Activated CD8-positive, alpha-beta memory T cell treated with anti-CD3 and anti-CD28 coated beads, Interleukin-2, amount 50 U/mL, for 1 hour (primary cell): ENCODE measurements at regions not wholly inside any gene's neighbourhood (a gene's known extent, or its start where the extent isn't known, plus 50 kb on each side); places are given as distances from the start of the nearest gene placed in this dataset.

Source experiments
- DNase-seq: peaks from one replicate; pipeline ENCODE4 v3.0.0-alpha.2; 2020; ENCODE audit errors: extremely low read depth

GRCh38 chr6:164230259-164230658 is 815.7 kb downstream of the QKI start:
- no peak for DNase-seq

DNA sequence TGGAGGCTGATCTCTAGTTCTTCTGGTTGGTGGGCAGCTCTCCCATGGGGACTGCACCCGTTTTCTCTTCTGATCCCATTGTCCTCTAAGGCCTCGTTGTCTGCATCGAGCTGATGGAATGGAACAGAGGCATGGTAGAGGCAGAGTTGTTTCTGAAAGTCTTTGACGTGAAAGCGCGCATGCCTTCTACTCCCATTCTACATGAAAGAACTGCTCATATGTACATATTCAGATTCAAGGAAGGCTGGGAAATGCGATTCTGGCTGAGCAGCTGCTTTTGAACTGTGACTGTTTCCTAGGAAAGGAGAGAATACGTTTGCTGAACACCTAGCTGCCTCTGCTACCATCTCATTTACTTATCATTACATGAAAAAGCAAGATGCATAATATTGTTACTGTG is 815.2 kb downstream of the QKI start:
- DNase-seq: no peak

DNA sequence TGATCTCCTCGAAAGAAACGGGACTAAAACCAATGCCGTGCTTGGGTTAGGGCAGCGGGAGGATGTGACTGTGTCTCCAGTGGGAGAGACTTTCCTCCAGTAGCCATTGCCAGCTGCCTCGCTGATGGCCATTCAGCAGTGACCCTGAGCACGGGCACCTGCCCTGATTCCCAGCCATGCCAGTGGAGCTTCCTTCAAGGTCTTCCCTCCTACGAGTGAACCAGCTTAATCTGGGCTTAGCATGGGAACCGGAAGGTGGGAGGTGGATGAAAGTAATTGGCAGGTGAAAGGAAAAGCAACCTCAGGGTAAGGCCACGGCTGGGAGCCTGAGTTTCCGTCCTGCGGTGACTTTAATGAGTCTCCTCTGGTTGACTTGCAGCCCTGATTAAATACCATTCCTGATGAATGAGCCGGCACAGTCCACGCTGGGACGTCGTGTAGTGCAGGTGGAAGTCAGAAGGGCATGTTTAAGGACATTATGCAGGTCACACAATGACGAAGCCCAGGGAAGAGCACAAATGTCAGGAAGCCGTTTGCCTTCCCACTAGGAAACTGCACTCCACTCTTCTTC is 813.5 kb downstream of the QKI start:
- DNase-seq: no peak

DNA sequence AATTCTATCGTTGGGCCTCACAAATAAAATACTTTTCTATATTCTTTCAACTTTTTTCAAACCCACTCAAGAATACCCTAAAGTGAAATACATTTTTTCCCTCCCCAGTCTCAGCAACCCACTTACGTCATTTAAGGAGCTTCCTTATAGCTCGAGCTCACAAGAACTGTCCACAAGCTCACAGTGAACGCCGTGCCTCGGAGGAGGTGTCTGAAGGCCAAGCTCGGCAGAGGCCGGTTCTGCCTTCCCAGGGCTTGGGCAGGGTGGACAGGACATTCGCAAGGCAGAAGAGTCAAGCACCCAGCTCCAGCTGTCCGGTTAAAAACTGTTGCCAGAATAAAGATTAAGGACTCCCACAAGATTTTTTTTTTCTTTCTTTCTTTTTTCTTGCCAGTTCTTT is 802.3 kb downstream of the QKI start:
- no peak for DNase-seq

GRCh38 chr6:164216368-164216767 is 801.9 kb downstream of the QKI start:
- no peak for DNase-seq

DNA sequence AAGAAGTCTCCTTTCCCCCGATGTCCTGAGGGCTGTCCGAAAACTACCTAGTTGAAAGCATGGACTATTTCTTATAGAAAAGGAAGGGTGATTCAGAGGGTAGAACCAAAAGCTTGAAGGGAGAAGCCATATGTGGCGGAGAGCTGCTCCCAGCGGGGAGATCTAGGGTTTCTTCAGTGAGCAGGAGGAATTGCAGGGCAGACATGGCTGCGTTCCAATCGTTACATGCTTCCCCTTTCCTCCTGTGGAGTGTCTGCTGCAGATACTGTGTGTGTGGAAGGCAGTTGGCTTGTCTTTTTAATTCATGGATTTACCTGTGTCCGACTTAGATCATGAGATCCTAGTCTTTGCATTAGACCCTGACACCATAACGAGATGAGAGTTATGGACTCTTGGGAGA is 799.5 kb downstream of the QKI start:
- no peak for DNase-seq

GRCh38 chr6:164211254-164211653 is 796.7 kb downstream of the QKI start:
- DNase-seq: no peak

DNA sequence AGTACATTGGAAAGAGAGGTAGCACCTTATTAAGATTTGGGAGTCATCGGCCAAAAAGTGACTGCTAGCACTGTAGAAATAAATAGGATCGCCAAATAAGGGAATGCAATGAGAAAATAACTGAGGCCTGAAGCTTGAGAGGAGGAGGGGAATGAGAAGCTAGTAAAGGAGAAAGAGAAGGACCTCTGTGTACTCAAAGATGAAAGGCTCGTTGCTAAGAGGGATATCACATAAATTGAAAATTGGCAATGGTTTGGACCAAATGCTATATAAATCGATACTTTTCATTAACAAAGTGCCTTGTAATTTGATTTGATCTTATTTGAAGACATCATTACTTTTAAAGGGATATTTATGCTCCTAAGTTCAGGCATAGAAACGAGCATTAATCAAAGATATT is 796.3 kb downstream of the QKI start:
- DNase-seq: no peak

- no peak for DNase-seq
Measured at GRCh38 chr6:164210323-164210722, 795.8 kb downstream of the QKI start.

GRCh38 chr6:164208371-164208770 is 793.9 kb downstream of the QKI start:
- DNase-seq: no peak

DNA sequence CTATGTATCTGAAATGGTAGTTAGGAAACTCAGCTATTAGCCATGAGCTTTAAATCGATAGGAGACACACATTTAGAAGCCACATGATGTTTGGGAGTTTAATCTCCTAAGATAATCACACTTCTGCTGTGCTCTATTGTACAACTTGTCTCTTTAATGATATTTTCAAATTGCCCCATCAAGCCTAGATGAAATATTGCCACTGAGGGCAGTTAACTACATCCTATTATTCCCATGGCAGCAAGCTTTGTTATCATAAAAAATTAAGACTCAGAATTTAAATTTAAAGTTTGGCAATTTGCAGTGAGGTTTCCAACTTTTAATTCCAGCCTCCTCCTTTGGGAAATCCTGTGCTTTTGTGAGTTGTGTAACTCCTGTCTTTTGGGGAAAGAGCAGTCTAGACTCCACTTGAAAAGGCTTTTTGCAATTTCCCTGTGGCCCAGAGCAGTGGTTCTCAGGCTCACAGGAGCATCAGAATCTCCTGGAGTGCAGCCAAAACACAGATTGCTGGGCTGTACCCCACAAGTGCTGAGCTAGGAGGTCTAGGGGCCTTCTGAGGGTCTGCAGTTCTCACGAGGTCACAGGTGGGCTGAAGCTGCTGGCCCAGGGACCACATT is 792.4 kb downstream of the QKI start:
- no peak for DNase-seq

- DNase-seq: no peak
Measured at GRCh38 chr6:164200071-164200470, 785.6 kb downstream of the QKI start.

GRCh38 chr6:164195942-164196281 is 781.4 kb downstream of the QKI start:
- no peak for DNase-seq

GRCh38 chr6:164195278-164195941 is 780.9 kb downstream of the QKI start:
- no peak for DNase-seq

GRCh38 chr6:164188861-164189260 is 774.3 kb downstream of the QKI start:
- DNase-seq: no peak

DNA sequence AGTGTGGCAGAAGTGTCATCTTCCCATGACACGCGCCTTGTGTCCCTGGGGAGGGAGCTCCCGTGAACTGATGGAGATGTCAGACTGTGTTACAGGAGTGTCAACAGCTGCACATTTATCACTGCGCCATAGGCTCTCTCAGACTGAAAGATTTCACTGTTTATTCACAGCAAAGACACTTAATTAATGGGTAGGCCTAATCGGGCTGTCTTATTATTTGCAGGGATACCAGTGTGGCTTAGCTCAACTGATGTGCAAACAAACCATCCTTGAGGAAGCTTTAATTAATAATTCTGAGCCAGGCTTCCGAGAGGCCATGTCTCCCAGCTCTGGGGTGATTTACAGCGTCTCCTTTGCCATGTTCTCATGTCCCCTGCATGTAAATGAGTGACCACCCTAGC is 771.0 kb downstream of the QKI start:
- DNase-seq: no peak

DNA sequence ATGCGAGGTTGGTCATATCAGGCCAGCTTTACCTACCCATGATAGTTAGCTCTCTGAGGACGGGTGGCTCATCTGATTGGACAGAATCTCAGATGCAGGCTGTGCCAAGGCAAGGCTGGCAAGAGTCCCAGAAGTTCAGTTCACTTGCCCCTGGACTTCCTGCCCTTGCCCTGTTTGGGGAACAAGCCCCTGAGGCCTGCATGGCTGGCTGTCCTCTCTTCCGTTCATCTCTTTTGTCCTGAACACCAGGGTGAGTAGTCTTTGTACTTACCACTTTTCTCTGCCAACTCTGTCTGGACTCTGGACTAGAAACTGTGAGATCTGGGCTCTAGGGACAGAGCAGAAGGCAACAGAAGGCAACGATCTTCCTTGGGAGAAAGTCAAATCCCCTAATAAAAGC is 769.9 kb downstream of the QKI start:
- no peak for DNase-seq

DNA sequence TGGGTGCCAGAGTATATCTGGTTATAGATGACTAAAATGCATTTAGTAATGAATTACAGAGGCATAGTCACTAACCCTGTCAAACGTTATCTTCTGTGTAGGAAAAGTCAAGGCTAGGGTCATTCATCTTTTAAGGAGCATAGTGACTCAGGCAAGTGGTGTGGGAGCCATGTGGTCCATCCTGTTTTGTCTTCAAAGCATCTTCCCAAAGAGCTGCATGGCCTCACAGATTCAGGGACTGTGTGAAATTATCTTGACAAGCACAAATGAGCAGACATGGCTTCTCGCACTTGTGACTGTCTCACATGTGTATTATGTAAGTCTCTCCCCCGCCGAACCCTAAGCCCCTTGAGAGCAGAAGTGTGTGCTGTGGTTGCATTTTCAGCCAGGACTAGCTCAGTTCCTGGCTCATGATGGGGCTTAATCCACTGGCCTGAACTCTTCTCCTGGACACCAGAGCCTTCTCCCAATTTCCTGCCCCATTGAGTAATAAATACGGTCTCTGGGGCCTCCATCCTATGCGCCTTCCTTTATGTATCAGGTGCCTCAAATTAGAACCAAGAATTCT is 769.1 kb downstream of the QKI start:
- DNase-seq: no peak

DNA sequence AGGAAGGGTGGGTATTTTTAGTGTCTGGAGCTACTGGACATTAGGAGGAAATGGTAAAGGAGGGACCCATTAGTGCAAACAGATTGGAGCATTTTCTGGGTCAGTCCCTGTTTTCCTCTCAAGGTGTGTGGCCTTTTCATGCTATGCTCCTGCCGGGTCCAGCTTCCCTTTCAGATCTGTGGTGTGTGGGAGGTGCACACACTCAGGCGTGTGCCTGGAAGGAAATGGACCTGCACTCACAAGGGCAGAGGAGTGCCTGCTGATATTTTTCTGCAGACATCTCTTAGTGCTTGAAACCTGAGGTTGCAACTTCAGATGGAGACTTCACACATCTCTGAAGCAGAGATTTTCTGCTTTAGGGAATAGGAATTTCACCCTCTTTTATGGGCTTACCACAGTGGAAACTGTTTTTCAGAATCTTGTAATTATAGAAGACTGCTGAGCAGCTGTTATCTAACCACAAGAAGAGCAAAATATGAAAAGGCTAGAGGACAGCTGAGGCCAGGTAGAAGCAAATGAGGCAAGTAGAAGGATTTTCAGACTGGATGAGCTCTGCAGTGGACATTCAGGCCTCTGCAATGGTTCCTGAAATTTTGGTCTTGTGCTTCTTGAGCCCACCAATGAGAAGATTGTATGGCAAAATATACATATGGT is 764.3 kb downstream of the QKI start:
- DNase-seq: no peak

- DNase-seq: no peak
Measured at GRCh38 chr6:164169355-164169754, 754.8 kb downstream of the QKI start.

- DNase-seq: no peak
Measured at GRCh38 chr6:164168595-164168994, 754.1 kb downstream of the QKI start.

DNA sequence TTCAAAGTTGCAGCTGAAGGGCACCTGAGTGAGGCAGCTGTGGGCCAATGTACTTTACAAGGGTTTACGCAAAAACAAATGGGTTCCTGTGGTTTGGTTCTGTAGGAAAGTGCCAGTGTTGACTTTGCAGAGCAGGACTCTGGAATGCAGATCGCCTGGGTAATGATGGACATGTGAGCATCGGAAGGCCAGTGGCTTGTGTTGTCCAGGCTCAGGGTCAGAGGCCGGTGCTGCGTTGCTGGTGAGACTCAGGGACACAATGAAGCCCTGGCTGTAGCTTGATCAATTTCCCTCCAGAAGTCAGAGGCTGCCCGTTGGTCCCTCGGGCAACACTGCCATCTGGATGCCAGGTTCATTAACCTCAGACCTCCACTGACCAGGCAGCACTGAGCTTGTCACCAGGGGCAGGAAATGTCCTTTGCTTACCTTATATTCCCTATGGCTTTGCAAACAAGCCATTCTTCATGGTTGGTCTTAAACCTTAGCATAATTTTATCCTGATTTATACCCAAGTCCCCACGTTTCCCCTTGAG is 753.4 kb downstream of the QKI start:
- DNase-seq: no peak

- no peak for DNase-seq
Measured at GRCh38 chr6:164166996-164167395, 752.5 kb downstream of the QKI start.
